K562 (cell line): ENCODE measurements at regions not wholly inside any gene's neighbourhood (a gene's known extent, or its start where the extent isn't known, plus 50 kb on each side); places are given as distances from the start of the nearest gene placed in this dataset.

Experiments used
- HNRNPK ChIP-seq: fragments of 200-400 bp; formaldehyde crosslinking; IDR thresholded peaks from one replicate; pipeline ENCODE4 v1.6.1; 2018; ENCODE audit warnings: mild to moderate bottlenecking, low read depth, low read length; ENCODE audit not compliant: poor library complexity, severe bottlenecking
- IFI16 ChIP-seq: fragments of 250-450 bp; sonication (Bioruptor Pico); IDR thresholded peaks from 2 replicates; pipeline ENCODE4 v2.1.2; 2022; ENCODE audit warnings: mild to moderate bottlenecking, inconsistent platforms
- PATZ1 ChIP-seq: fragments of 250-450 bp; sonication (Bioruptor Pico); IDR thresholded peaks from 2 replicates; pipeline ENCODE4 v1.5.0; 2020; ENCODE audit warnings: mild to moderate bottlenecking, borderline replicate concordance
- SMARCA4 ChIP-seq: fragments of 450-650 bp; IDR thresholded peaks from 2 replicates; pipeline ENCODE4 v1.6.1; 2016
- ZBTB2 ChIP-seq: fragments of 450-650 bp; IDR thresholded peaks from 2 replicates; pipeline ENCODE4 v1.6.1; 2016; ENCODE audit warnings: antibody characterized with exemption
- ZFPM2 ChIP-seq: fragments of 250-450 bp; sonication (Bioruptor Pico); IDR thresholded peaks from 2 replicates; pipeline ENCODE4 v1.5.1; 2022; ENCODE audit warnings: mild to moderate bottlenecking
- ZNF589 ChIP-seq: fragments of 200-800 bp; sonication (Bioruptor generic); IDR thresholded peaks from 2 replicates; pipeline ENCODE4 v1.6.1; 2016; ENCODE audit warnings: low read depth, missing genetic modification characterization, missing compliant biosample characterization
- TF ChIP-seq, protein P1 (sequence below), 2 experiments: fragments of 450-650 bp in 1 of 2; sonication (generic) in 1 of 2; formaldehyde crosslinking in 1 of 2; IDR thresholded peaks; 2 replicates each; pipeline versions ENCODE4 v1.7.1 to v1.9.0; 2016 to 2022; ENCODE audit warnings: inconsistent platforms in 1 of 2, mild to moderate bottlenecking in 1 of 2, missing genetic modification reagents in 1 of 2

GRCh38 chr5:105877592-105877991, 1793.1 kb downstream of the EFNA5 start (continued):
- TF ChIP-seq, protein P1, sequence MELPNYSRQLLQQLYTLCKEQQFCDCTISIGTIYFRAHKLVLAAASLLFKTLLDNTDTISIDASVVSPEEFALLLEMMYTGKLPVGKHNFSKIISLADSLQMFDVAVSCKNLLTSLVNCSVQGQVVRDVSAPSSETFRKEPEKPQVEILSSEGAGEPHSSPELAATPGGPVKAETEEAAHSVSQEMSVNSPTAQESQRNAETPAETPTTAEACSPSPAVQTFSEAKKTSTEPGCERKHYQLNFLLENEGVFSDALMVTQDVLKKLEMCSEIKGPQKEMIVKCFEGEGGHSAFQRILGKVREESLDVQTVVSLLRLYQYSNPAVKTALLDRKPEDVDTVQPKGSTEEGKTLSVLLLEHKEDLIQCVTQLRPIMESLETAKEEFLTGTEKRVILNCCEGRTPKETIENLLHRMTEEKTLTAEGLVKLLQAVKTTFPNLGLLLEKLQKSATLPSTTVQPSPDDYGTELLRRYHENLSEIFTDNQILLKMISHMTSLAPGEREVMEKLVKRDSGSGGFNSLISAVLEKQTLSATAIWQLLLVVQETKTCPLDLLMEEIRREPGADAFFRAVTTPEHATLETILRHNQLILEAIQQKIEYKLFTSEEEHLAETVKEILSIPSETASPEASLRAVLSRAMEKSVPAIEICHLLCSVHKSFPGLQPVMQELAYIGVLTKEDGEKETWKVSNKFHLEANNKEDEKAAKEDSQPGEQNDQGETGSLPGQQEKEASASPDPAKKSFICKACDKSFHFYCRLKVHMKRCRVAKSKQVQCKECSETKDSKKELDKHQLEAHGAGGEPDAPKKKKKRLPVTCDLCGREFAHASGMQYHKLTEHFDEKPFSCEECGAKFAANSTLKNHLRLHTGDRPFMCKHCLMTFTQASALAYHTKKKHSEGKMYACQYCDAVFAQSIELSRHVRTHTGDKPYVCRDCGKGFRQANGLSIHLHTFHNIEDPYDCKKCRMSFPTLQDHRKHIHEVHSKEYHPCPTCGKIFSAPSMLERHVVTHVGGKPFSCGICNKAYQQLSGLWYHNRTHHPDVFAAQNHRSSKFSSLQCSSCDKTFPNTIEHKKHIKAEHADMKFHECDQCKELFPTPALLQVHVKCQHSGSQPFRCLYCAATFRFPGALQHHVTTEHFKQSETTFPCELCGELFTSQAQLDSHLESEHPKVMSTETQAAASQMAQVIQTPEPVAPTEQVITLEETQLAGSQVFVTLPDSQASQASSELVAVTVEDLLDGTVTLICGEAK (IDR thresholded peaks at IDR 0.05): no peak
- TF ChIP-seq, protein P1 (CRISPR knock-in tag; IDR thresholded peaks at IDR 0.05): no peak
- TF ChIP-seq HNRNPK (no peak), ZFPM2 (CRISPR knock-in tag) (no peak), SMARCA4 (no peak), PATZ1 (CRISPR knock-in tag) (no peak), ZNF589 (CRISPR knock-in tag) (no peak), ZBTB2 (no peak), IFI16 (CRISPR knock-in tag) (no peak)
